Esophagus muscularis mucosa (tissue), 4 donors: ENCODE measurements at regions not wholly inside any gene's neighbourhood (a gene's known extent, or its start where the extent isn't known, plus 50 kb on each side); places are given as distances from the start of the nearest gene placed in this dataset.

Experiments
- DNase-seq: peaks from one replicate; pipeline ENCODE4 v3.0.0-alpha.2; 2017; ENCODE audit errors: extremely low spot score
- H3K27ac ChIP-seq, 4 donors: fragments of 200-600 bp; sonication (generic); replicated peaks in 1 of 4; 1 replicate in 3 of 4; 2 replicates in 1 of 4; pipeline ENCODE4 v1.5.1; 2016 to 2019; ENCODE audit warnings: mild to moderate bottlenecking in 1 of 4
- H3K27me3 ChIP-seq, 4 donors: fragments of 200-600 bp; sonication (generic); one replicate each; pipeline versions ENCODE4 v1.5.1 to v1.6.0; 2016 to 2019
- H3K36me3 ChIP-seq, 4 donors: fragments of 200-600 bp; sonication (generic); one replicate each; pipeline ENCODE4 v1.5.1; 2016 to 2019
- H3K4me1 ChIP-seq, 4 donors: fragments of 200-600 bp; sonication (generic); one replicate each; pipeline ENCODE4 v1.5.1; 2016 to 2019
- H3K4me3 ChIP-seq, 4 donors: fragments of 200-600 bp; sonication (generic); 1 replicate in 2 of 4; 2 replicates in 2 of 4; pipeline ENCODE4 v1.5.1; 2016 to 2019; ENCODE audit warnings: mild to moderate bottlenecking in 4 of 4, moderate library complexity in 1 of 4
- H3K9me3 ChIP-seq, 4 donors: fragments of 200-600 bp; sonication (generic); 1 replicate in 3 of 4; 2 replicates in 1 of 4; pipeline ENCODE4 v1.5.1; 2016 to 2019
- EP300 ChIP-seq: sonication (generic); formaldehyde crosslinking; IDR thresholded peaks from one replicate; pipeline ENCODE4 v1.6.1; 2017; ENCODE audit warnings: antibody characterized with exemption
- POLR2A ChIP-seq: fragments of 450-650 bp; IDR thresholded peaks from one replicate; pipeline ENCODE4 v1.6.1; 2017; ENCODE audit warnings: antibody characterized with exemption, moderate library complexity, mild to moderate bottlenecking, low read depth
- POLR2AphosphoS5 ChIP-seq, 2 donors: sonication (generic); formaldehyde crosslinking; IDR thresholded peaks; one replicate each; pipeline ENCODE4 v1.6.1; 2017; ENCODE audit warnings: antibody characterized with exemption in 2 of 2
- WGBS: methylation state at CpG from one replicate; pipeline ENCODE4 v1.1.5; 2018; 5-methylcytosine and 5-hydroxymethylcytosine counted together
- intact Hi-C: fragments of 100-400 bp; cut with DNase I; formaldehyde crosslinking; loops from one replicate; pipeline ENCODE4 v1.15.1; 2023
- TF ChIP-seq, protein P1 (sequence below), 3 experiments: fragments of 200-600 bp in 2 of 3; fragments of 450-650 bp in 1 of 3; sonication (generic) in 2 of 3; IDR thresholded peaks; one replicate each; pipeline ENCODE4 v1.5.1; 2017 to 2019; ENCODE audit warnings: antibody characterized with exemption in 3 of 3, mild to moderate bottlenecking in 2 of 3, moderate library complexity in 1 of 3

DNA sequence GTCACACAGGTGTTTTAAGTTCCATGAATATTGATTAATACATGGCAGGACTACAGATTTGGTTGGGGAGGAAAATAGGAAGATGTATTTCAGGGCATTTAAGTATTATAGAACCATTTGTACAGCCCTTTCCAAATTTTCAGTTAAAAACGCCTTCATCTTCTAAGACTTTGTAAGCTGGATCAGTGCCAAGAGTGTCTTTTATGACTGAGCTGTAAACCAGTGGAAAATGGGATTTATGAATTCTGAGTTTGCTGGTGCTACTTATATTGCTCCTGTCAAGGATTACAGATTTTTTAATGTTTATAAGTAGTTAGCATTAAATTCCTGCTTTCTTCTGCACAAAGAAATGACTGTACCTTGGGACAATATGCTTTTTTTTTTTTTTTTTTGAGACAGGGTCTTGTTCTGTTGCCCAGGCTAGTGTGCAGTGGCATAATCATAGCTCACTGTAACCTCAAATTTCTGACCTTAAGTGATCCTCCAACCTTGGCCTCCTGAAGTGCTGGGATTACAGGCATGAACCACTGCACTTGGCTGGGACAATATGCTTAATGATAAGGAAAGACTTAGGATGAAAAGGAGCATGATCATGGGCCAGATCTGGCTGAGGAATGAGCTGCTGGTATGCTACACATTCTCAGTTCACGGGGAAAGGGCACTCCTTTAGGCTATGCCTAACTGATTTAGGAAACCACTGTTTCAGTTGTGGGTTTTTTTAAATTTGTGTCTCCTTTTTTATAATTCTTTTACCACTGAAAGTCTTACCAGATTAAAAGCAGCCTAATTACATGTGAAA, 113.6 kb upstream of the MTNR1B start:
- WGBS: 70% methylated on average over 2 of the region's 2 CpGs
- no peak overlapping the region for H3K4me3 ChIP-seq
- no peak overlapping the region for H3K27ac ChIP-seq
- TF ChIP-seq EP300 (no peak), POLR2AphosphoS5 (IDR thresholded peaks at IDR 0.05) (no peak), POLR2A (no peak)
- TF ChIP-seq, protein P1, sequence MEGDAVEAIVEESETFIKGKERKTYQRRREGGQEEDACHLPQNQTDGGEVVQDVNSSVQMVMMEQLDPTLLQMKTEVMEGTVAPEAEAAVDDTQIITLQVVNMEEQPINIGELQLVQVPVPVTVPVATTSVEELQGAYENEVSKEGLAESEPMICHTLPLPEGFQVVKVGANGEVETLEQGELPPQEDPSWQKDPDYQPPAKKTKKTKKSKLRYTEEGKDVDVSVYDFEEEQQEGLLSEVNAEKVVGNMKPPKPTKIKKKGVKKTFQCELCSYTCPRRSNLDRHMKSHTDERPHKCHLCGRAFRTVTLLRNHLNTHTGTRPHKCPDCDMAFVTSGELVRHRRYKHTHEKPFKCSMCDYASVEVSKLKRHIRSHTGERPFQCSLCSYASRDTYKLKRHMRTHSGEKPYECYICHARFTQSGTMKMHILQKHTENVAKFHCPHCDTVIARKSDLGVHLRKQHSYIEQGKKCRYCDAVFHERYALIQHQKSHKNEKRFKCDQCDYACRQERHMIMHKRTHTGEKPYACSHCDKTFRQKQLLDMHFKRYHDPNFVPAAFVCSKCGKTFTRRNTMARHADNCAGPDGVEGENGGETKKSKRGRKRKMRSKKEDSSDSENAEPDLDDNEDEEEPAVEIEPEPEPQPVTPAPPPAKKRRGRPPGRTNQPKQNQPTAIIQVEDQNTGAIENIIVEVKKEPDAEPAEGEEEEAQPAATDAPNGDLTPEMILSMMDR (IDR thresholded peaks at IDR 0.05): no peak
- intact Hi-C loops: no loop called here
- no peaks in the 10 kb centered on the region for H3K9me3 ChIP-seq
- H3K27me3 ChIP-seq: no peaks in the 10 kb centered on the region
- H3K4me1 ChIP-seq: peaks cover 0 to 35% (median 26%) of the 10 kb centered on the region in 4 donors
- no peak for DNase-seq
- no peaks in the 10 kb centered on the region for H3K36me3 ChIP-seq

DNA sequence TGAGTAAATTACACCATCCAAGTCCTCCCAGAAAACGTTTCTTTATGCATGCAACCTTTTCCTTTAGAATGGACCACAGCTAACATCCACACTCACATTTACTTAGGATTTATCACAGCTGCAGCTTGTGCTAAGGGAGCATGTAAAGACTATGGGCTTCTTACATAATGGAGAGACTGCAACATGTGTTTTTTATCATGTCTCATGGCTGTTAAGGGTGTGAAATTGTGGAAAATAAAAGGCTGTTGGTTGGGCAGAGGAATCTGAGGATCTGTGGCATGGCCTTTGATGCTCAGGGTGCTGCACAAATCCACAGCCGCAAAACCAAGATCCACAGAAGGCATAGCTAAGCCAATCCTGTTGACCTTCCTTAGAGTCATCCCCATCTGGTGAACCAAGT, 112.0 kb upstream of the MTNR1B start:
- TF ChIP-seq, protein P1 (IDR thresholded peaks at IDR 0.05): no peak
- TF ChIP-seq POLR2AphosphoS5 (IDR thresholded peaks at IDR 0.05) (no peak), POLR2A (no peak), EP300 (no peak)
- Histone ChIP-seq H3K4me1 (peaks cover 0 to 51% (median 37%) of the 10 kb centered on the region in 4 donors), H3K27me3 (no peaks in the 10 kb centered on the region), H3K36me3 (no peaks in the 10 kb centered on the region), H3K27ac (no peak overlapping the region), H3K9me3 (no peaks in the 10 kb centered on the region), H3K4me3 (no peak overlapping the region)
- intact Hi-C loops: no loop called here
- DNase-seq: no peak
- 94% methylated on average over 2 of the region's 2 CpGs for WGBS

DNA sequence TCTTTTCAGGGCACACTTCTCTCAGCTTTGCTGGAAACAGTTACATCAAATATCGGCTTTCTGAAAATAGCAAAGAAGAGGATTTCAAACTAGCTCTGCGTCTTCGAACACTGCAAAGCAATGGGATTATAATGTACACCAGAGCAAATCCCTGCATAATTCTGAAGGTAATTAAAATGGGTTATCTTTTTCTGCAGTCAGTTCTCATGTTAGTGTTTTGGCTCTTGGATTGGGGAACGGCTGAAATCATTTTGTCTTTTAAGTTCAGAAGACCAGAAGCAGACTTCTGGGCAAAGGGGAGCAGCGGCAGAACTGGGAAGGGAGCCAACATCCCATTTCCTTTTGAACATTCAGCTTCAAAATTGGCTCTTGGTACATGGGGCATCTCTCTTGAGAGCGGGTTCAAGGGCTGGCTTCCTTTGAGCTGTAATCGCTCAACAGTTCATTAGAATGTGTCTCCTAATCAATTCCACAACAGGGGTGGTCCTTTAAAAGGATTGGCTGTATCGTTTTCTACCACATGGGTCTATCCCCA, 110.2 kb upstream of the MTNR1B start:
- H3K9me3 ChIP-seq: no peaks in the 10 kb centered on the region
- no peaks in the 10 kb centered on the region for H3K27me3 ChIP-seq
- 56% methylated on average over 8 of the region's 8 CpGs for WGBS
- no peak overlapping the region for H3K27ac ChIP-seq
- no peak for DNase-seq
- intact Hi-C loops: no loop called here
- TF ChIP-seq POLR2A (no peak), EP300 (no peak), POLR2AphosphoS5 (IDR thresholded peaks at IDR 0.05) (no peak)
- TF ChIP-seq, protein P1 (IDR thresholded peaks at IDR 0.05): no peak
- peaks cover 0 to 64% (median 48%) of the 10 kb centered on the region in 4 donors for H3K4me1 ChIP-seq
- H3K4me3 ChIP-seq: no peak overlapping the region
- no peaks in the 10 kb centered on the region for H3K36me3 ChIP-seq

DNA sequence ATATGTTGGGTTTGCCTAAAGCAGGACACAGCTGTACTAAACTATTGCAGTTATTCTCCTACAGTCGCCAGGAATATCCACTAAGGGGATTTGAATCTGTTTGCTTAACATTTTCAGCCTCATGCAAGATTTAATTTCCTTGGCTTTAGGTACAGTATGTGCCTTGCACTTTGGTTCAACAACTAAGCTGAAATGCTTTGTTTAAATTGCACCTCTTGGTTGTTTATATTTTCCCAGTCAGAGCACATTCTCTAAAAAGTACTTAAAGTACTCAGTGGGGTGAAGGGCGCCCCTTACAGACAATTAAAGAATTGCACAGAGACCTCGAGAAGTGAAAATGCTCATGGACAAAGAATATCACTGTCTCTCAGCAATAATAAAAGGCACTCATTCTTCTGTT, 107.8 kb upstream of the MTNR1B start:
- Histone ChIP-seq H3K27ac (peak overlapping the region; percentile 45 to 67 (median 53)), H3K36me3 (no peaks in the 10 kb centered on the region), H3K27me3 (no peaks in the 10 kb centered on the region), H3K9me3 (no peaks in the 10 kb centered on the region), H3K4me1 (peaks cover 0 to 73% (median 61%) of the 10 kb centered on the region in 4 donors), H3K4me3 (no peak overlapping the region)
- TF ChIP-seq EP300 (no peak), POLR2AphosphoS5 (IDR thresholded peaks at IDR 0.05) (peak; percentile 7 to 56), POLR2A (no peak)
- TF ChIP-seq, protein P1 (IDR thresholded peaks at IDR 0.05): peak; percentile 49 to 53 (median 51)
- intact Hi-C loops: no loop called here
- no peak for DNase-seq
- 42% methylated on average over 3 of the region's 3 CpGs for WGBS
